HepG2 (cell line): ENCODE measurements at regions not wholly inside any gene's neighbourhood (a gene's known extent, or its start where the extent isn't known, plus 50 kb on each side); places are given as distances from the start of the nearest gene placed in this dataset.
A peak's percentile ranks its signal among the peaks of the same experiment; 100 is the strongest.

Source experiments
- ATAC-seq: fragments of 200-7000 bp; cut with Tn5 transposase; 3 replicates; pipeline ENCODE4 v1.9.1; 2020; ENCODE audit warnings: mild to moderate bottlenecking, moderate library complexity
- BruUV-seq: library from RNA; stranded (reverse); fragments of 400-500 nt; replicated peaks from 2 replicates; lab custom pipeline; 2021; lab: Mats Ljungman, UMichigan
- CTCF ChIA-PET: fragments of 300-600 bp; formaldehyde crosslinking; extraction: SDS; loops from one replicate; lab custom pipeline; 2021; ENCODE audit warnings: low total read pairs, inconsistent platforms, low intra/inter-chr PET ratio; lab: Yijun Ruan, JAX
- POLR2A ChIA-PET: fragments of 350-600 bp; sonication (Branson Sonifier 250); formaldehyde crosslinking; loops from one replicate; lab custom pipeline; 2020; ENCODE audit warnings: antibody characterized with exemption, inconsistent platforms; lab: Yijun Ruan, JAX
- DNase-seq: peaks from one replicate; pipeline ENCODE4 v3.0.0-alpha.2; 2015; ENCODE audit warnings: low spot score
- FAIRE-seq: peaks from 3 replicates; lab custom pipeline; 2011; peaks lifted over from hg19 to GRCh38; lab: Jason Lieb, UNC
- H2AFZ ChIP-seq: one replicate; pipeline ENCODE4 v1.6.1; 2011; ENCODE audit warnings: low read length, inconsistent platforms
- H3K27ac ChIP-seq: fragments of 300-600 bp; 3 replicates; pipeline ENCODE4 v1.8.0; 2011; ENCODE audit warnings: mixed run types, mild to moderate bottlenecking, mixed read lengths, low read length, inconsistent platforms; ENCODE audit not compliant: insufficient read depth; ENCODE audit errors: extremely low read length
- H3K27me3 ChIP-seq, 2 experiments: fragments of 200-600 bp in 1 of 2; 2 replicates in 1 of 2; 3 replicates in 1 of 2; pipeline versions ENCODE4 v1.6.0 to v1.8.0; 2011; ENCODE audit warnings: low read length in 2 of 2, mild to moderate bottlenecking in 2 of 2, moderate library complexity in 2 of 2, inconsistent platforms in 1 of 2; ENCODE audit not compliant: insufficient read depth in 2 of 2, control insufficient read depth in 1 of 2
- H3K36me3 ChIP-seq, 2 experiments: fragments of 200-600 bp in 1 of 2; replicated peaks in 1 of 2; 2 replicates in 1 of 2; 3 replicates in 1 of 2; pipeline versions ENCODE4 v1.5.1 to v1.8.0; 2011; ENCODE audit warnings: low read length in 2 of 2, inconsistent platforms in 1 of 2; ENCODE audit not compliant: insufficient read depth in 2 of 2, control insufficient read depth in 1 of 2
- H3K4me1 ChIP-seq: 2 replicates; pipeline ENCODE4 v1.5.1; 2012; ENCODE audit warnings: low read length, inconsistent platforms; ENCODE audit not compliant: insufficient read depth
- H3K4me2 ChIP-seq: 2 replicates; pipeline ENCODE4 v1.6.0; 2011; ENCODE audit warnings: low read depth, low read length, inconsistent platforms
- H3K4me3 ChIP-seq, 3 experiments: fragments of 200-600 bp in 1 of 3; sonication (generic), shearing (Covaris generic) in 1 of 3; replicated peaks in 1 of 3; 2 replicates each; pipeline ENCODE4 v1.5.1; 2011 to 2016; ENCODE audit warnings: low read length in 3 of 3, inconsistent platforms in 2 of 3, low read depth in 2 of 3, mild to moderate bottlenecking in 2 of 3, control low read depth in 1 of 3, mixed read lengths in 1 of 3; ENCODE audit not compliant: insufficient read depth in 1 of 3
- H3K79me2 ChIP-seq: one replicate; pipeline ENCODE4 v1.6.1; 2011; ENCODE audit warnings: low read length, inconsistent platforms; ENCODE audit not compliant: insufficient read depth
- H3K9ac ChIP-seq: 2 replicates; pipeline ENCODE4 v1.6.0; 2011; ENCODE audit warnings: mild to moderate bottlenecking, low read depth, low read length, inconsistent platforms; ENCODE audit not compliant: insufficient read depth
- H3K9me3 ChIP-seq: 2 replicates; pipeline ENCODE4 v1.5.1; 2012; ENCODE audit warnings: mild to moderate bottlenecking, low read length
- H4K20me1 ChIP-seq: 2 replicates; pipeline ENCODE4 v1.6.0; 2011; ENCODE audit warnings: inconsistent platforms, mild to moderate bottlenecking, low read length, moderate library complexity; ENCODE audit not compliant: insufficient read depth
- NR3C1 ChIP-seq: sonication (generic); formaldehyde crosslinking; IDR thresholded peaks from 2 replicates; pipeline ENCODE4 v1.4.0; 2020; ENCODE audit warnings: missing genetic modification reagents
- RARG ChIP-seq: sonication (generic); formaldehyde crosslinking; IDR thresholded peaks from 2 replicates; pipeline ENCODE4 v1.4.0; 2020; ENCODE audit warnings: low read depth, mild to moderate bottlenecking, missing genetic modification reagents
- SP140L ChIP-seq: sonication (generic); formaldehyde crosslinking; IDR thresholded peaks from 2 replicates; pipeline ENCODE4 v1.4.0; 2020; ENCODE audit warnings: missing genetic modification reagents, borderline replicate concordance
- SYNCRIP ChIP-seq: fragments of 200-400 bp; formaldehyde crosslinking; IDR thresholded peaks from 2 replicates; pipeline ENCODE4 v1.6.1; 2018; ENCODE audit warnings: mild to moderate bottlenecking, low read depth, low read length; ENCODE audit not compliant: insufficient read depth
- ZFP37 ChIP-seq: sonication (generic); formaldehyde crosslinking; IDR thresholded peaks from 2 replicates; pipeline ENCODE4 v1.4.0; 2020; ENCODE audit warnings: missing genetic modification reagents, borderline replicate concordance
- ZNF674 ChIP-seq: sonication (generic); formaldehyde crosslinking; IDR thresholded peaks from 2 replicates; pipeline ENCODE4 v1.5.0; 2020; ENCODE audit warnings: low read depth, mild to moderate bottlenecking, missing genetic modification reagents
- WGBS: methylation state at CpG from one replicate; pipeline ENCODE4 v1.1.6; 2017; ENCODE audit warnings: low lambda C conversion rate; 5-methylcytosine and 5-hydroxymethylcytosine counted together
- in situ Hi-C: cut with HindIII; loops from 2 replicates; pipeline ENCODE4 v1.10.0; 2017; ENCODE audit warnings: low pct_unique_long_range_greater_than_20kb; ENCODE audit not compliant: extremely low pct_ligation_motif_present
- intact Hi-C: fragments of 100-400 bp; cut with micrococcal nuclease; formaldehyde crosslinking; loops from one replicate; pipeline ENCODE4 v1.10.0; 2022; ENCODE audit not compliant: unreplicated experiment
- TF ChIP-seq, protein P1 (sequence below): sonication (generic); formaldehyde crosslinking; IDR thresholded peaks from 2 replicates; pipeline ENCODE4; 2020; ENCODE audit warnings: missing genetic modification reagents, mild to moderate bottlenecking, borderline replicate concordance
- TF ChIP-seq, protein P2 (sequence below): sonication (generic); formaldehyde crosslinking; IDR thresholded peaks from 2 replicates; pipeline ENCODE4 v1.4.0; 2020; ENCODE audit warnings: missing genetic modification reagents
- TF ChIP-seq, protein P3 (sequence below): sonication (generic); formaldehyde crosslinking; IDR thresholded peaks from 2 replicates; pipeline ENCODE4 v1.5.1; 2020; ENCODE audit warnings: mild to moderate bottlenecking, missing genetic modification reagents, borderline replicate concordance

- FAIRE-seq (peak; percentile 83), ATAC-seq (peak; percentile 97)
- peak overlapping the region; percentile 40 for H3K4me2 ChIP-seq
- TF ChIP-seq ZNF674 (CRISPR knock-in tag), result no peak
- TF ChIP-seq, protein P1, sequence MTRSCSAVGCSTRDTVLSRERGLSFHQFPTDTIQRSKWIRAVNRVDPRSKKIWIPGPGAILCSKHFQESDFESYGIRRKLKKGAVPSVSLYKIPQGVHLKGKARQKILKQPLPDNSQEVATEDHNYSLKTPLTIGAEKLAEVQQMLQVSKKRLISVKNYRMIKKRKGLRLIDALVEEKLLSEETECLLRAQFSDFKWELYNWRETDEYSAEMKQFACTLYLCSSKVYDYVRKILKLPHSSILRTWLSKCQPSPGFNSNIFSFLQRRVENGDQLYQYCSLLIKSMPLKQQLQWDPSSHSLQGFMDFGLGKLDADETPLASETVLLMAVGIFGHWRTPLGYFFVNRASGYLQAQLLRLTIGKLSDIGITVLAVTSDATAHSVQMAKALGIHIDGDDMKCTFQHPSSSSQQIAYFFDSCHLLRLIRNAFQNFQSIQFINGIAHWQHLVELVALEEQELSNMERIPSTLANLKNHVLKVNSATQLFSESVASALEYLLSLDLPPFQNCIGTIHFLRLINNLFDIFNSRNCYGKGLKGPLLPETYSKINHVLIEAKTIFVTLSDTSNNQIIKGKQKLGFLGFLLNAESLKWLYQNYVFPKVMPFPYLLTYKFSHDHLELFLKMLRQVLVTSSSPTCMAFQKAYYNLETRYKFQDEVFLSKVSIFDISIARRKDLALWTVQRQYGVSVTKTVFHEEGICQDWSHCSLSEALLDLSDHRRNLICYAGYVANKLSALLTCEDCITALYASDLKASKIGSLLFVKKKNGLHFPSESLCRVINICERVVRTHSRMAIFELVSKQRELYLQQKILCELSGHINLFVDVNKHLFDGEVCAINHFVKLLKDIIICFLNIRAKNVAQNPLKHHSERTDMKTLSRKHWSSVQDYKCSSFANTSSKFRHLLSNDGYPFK (CRISPR knock-in tag), result no peak
- TF ChIP-seq, protein P2, sequence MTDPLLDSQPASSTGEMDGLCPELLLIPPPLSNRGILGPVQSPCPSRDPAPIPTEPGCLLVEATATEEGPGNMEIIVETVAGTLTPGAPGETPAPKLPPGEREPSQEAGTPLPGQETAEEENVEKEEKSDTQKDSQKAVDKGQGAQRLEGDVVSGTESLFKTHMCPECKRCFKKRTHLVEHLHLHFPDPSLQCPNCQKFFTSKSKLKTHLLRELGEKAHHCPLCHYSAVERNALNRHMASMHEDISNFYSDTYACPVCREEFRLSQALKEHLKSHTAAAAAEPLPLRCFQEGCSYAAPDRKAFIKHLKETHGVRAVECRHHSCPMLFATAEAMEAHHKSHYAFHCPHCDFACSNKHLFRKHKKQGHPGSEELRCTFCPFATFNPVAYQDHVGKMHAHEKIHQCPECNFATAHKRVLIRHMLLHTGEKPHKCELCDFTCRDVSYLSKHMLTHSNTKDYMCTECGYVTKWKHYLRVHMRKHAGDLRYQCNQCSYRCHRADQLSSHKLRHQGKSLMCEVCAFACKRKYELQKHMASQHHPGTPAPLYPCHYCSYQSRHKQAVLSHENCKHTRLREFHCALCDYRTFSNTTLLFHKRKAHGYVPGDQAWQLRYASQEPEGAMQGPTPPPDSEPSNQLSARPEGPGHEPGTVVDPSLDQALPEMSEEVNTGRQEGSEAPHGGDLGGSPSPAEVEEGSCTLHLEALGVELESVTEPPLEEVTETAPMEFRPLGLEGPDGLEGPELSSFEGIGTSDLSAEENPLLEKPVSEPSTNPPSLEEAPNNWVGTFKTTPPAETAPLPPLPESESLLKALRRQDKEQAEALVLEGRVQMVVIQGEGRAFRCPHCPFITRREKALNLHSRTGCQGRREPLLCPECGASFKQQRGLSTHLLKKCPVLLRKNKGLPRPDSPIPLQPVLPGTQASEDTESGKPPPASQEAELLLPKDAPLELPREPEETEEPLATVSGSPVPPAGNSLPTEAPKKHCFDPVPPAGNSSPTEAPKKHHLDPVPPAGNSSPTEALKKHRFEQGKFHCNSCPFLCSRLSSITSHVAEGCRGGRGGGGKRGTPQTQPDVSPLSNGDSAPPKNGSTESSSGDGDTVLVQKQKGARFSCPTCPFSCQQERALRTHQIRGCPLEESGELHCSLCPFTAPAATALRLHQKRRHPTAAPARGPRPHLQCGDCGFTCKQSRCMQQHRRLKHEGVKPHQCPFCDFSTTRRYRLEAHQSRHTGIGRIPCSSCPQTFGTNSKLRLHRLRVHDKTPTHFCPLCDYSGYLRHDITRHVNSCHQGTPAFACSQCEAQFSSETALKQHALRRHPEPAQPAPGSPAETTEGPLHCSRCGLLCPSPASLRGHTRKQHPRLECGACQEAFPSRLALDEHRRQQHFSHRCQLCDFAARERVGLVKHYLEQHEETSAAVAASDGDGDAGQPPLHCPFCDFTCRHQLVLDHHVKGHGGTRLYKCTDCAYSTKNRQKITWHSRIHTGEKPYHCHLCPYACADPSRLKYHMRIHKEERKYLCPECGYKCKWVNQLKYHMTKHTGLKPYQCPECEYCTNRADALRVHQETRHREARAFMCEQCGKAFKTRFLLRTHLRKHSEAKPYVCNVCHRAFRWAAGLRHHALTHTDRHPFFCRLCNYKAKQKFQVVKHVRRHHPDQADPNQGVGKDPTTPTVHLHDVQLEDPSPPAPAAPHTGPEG (CRISPR knock-in tag), result 0 out of 2 replicates have a peak, but pooled peaks have one; percentile 45
- TF ChIP-seq ZFP37 (CRISPR knock-in tag), result 0 out of 2 replicates have a peak, but pooled peaks have one; percentile 32
- TF ChIP-seq SYNCRIP, result no peak
- no peak for TF ChIP-seq RARG (CRISPR knock-in tag)
- no peak for TF ChIP-seq SP140L (CRISPR knock-in tag)
- TF ChIP-seq, protein P3, sequence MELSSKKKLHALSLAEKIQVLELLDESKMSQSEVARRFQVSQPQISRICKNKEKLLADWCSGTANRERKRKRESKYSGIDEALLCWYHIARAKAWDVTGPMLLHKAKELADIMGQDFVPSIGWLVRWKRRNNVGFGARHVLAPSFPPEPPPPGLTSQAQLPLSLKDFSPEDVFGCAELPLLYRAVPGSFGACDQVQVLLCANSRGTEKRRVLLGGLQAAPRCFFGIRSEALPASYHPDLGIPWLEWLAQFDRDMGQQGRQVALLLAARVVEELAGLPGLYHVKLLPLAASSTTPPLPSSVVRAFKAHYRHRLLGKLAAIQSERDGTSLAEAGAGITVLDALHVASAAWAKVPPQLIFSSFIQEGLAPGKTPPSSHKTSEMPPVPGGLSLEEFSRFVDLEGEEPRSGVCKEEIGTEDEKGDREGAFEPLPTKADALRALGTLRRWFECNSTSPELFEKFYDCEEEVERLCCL (CRISPR knock-in tag), result no peak
- TF ChIP-seq NR3C1 (CRISPR knock-in tag), result no peak
These were observed 94.5 kb upstream of the SPATA31D4 start for GRCh38 chr9:81833563-81834345.

More at GRCh38 chr9:81833563-81834345, 94.5 kb upstream of the SPATA31D4 start:
- no peak overlapping the region for H3K27ac ChIP-seq
- no peaks in the 10 kb centered on the region; a peak in 1 of 5 replicates for H3K27me3 ChIP-seq
- H3K4me3 ChIP-seq, result no peak overlapping the region
- no peak overlapping the region for H3K9ac ChIP-seq
- CTCF ChIA-PET, result no interaction called here
- POLR2A ChIA-PET, result no interaction called here
- in situ Hi-C loops, result no loop called here
- no TSS peak for BruUV-seq
- H3K79me2 ChIP-seq, result no peaks in the 10 kb centered on the region
- no peaks in the 10 kb centered on the region for H3K9me3 ChIP-seq
- no peaks in the 10 kb centered on the region for H4K20me1 ChIP-seq
- H3K4me1 ChIP-seq, result peaks cover 23% of the 10 kb centered on the region
- DNase-seq, result peak; percentile 72
- 11% methylated on average over 9 of the region's 9 CpGs for WGBS
- H3K36me3 ChIP-seq, result no peaks in the 10 kb centered on the region
- intact Hi-C loops, result loop anchor here (10.0 kb wide), 1 partner anchor 771 kb away; no protein-coding TSS in a partner anchor
- no peak overlapping the region for H2AFZ ChIP-seq
